ENCODE measurements at regions not wholly inside any gene's neighbourhood (a gene's known extent, or its start where the extent isn't known, plus 50 kb on each side); places are given as distances from the start of the nearest gene placed in this dataset.

DNA sequence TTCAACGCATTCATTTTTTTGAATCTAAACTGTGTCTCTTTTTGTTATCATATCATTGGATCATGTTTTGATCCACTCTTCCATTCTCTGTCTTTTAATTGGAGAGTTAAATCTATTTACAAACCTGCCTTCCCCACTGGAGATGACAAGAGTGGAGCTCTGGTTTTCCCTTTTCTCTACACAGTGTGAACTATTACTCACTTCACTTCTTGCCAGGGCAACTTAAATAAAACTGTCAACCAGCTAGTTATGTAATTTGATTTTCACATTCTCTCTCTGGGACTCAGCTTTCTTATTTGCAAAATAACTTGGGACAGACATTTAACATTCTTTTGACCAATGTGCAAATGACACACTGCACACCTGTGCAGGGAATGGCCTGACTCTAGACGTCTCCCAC is 230.8 kb upstream of the CST7 start:
- DNase-seq (ENCODE audit: low spot score), result no peak

DNA sequence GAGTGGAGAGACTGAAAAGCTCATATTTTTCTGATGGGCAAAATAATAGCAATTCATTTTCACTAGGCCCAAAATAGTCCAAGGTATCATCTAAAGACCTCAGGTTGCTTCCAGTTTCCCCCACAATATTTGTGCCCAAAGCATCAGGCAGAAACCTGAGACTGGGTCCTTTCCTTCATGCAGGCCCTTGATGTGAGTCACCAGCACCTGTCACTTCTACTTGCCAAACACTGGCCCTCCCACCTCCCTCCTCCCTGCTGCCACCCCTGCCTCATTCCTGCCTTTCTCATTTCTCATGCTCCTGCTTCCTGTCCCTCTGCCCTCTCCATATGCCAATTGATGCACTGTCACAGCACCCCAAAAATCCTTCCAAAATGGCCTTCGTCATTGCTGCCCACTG is 230.4 kb upstream of the CST7 start:
- DNase-seq (ENCODE audit: low spot score), result no peak

DNA sequence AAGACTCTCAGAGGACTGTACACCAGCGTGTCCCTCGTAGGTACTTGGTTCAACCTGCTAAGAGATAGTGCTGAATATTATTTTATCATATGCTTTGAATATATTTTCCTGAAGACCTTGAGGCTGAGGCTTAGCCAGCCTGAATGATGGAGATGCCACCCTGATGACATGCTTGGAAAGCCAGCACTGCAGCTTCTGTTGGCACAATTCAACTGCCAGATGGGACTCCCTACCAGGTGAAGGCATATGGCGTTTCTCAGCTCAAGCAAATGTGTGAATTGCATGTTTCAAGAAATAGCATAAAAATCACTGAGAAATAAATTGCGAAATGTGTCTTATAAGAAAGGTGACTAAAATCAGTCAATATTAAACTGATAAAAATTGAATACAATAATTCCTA is 228.1 kb upstream of the CST7 start:
- DNase-seq (ENCODE audit: low spot score), result no peak

DNA sequence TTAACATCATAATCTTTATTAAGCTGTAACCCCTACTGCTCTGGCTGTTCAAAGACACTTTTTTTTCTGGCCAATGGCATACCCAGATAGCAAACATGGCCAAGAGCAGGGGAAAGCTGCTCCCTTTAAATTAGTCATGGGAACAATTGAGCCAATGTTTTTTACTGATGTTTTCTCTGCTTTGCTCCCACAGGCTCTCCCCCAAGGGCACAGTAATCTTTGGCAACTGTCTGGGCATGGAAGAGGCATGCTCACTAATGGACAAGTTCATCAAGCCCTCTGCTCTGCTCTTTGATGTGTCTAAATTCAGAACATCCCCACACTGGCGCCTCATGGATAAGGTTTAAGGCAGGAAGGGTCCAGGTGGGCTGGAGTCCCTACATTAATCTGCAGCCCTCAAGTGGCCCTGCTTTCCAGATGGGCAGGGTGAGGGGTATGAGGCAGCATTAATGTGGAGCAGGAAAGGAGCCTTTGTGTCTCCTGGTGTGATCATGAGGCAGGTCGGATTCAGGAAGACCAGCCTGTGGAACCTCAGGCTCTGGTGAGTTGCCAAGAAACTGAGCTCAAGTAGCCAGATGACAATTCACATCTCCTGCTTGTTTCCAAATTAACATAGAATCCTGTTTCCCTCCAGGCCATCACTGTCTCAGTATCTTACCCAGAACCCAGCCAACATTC is 227.0 kb upstream of the CST7 start:
- no peak for DNase-seq (ENCODE audit: low spot score)

DNA sequence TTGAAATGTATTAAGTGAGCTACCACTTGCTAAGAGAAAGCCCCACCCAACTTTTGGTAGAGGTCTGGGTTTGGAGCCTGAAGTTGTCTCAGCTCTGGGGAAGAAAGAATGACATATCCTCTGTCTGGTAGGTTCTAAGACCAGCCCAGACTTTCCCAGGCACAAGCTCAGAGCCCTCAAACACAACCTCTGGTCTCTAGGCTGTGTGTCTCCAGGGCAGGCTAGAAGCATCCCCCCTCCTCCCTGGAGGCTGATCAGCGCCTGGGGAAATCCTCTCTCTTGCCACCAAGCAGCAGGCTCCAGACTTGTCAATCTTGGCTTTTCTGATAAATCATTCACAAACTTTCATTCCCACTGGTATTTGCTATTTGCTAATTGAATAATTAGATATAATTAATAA is 226.5 kb upstream of the CST7 start:
- DNase-seq (ENCODE audit: low spot score), result no peak

DNA sequence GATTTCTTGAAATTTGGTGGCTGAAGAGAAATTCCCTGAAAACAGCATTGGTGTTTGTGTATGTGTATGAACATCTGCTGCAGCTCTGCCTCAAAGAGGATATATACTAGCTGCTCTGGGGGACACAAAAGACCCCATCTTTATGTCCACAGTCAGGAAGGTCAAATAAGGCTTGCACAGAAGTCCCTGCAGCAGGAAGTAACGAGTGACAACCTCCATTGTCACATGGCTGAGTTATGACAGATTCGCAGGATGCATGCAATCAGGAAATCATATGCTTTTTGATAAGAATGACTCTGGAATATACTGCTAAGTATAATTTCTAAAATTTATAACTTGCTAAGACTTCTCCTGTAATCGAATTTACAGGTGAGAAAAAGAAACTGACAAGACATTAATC is 225.9 kb upstream of the CST7 start:
- no peak for DNase-seq (ENCODE audit: low spot score)

DNA sequence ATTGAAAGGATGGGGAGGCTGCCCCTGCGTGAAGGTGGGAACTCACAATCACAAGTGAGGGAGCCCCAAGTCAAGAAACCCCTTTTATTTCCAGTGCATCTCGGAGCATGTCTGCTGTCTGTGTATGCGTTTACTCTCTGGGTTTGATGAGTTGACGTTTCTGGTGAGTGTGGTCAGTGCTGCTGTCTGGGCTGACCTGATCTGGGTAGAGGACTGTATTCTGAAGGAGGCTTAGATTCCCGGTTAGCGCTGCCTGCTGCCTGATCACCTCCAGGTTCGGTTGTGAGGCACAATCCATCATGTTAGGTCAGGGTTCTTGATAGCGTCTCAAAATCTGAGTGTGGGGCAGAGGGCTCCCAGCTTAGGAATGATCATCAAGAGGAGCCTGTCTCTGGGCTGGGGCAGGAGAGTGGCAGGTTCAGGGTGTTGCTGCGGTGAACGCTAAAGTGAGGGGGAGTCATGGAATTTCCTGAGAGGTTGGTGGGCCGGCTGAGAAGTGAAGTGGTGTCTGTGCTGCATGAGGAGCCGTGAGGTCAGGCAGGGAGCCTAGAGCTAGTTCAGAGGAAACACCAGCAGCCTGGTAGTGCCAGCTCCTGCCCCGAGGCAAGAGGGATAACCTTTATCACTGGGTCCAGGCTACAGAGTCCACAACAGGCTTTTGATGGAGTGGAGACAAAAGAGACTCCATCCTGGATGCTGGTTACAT is 225.3 kb upstream of the CST7 start:
- no peak for DNase-seq (ENCODE audit: low spot score)

DNA sequence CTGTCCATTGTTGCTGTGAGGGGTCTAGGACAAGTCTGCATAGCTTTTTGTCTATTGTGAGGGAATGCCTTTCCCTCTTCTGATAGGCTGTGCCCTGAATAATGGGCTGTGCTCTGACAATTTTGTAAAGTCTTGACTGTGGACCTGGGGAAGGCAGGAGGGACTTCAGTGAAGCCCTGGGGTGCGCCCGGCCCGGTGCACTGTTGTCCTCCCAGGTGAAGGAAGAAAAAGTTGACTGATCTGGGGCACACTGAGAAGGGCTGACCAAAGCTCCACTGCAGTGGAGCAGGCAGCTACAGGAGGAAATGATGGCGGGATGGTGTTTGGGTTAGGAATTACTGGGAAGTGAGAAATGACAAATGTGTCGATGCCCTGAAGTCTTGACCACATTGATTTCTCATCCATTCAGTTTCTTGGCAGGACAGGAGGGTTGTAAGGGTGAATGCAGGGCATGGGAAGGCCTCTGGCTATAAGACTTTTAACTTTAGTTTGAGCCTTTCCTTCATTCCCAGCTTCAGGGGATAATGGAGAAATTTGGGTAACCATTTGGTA is 224.0 kb upstream of the CST7 start:
- no peak for DNase-seq (ENCODE audit: low spot score)

DNA sequence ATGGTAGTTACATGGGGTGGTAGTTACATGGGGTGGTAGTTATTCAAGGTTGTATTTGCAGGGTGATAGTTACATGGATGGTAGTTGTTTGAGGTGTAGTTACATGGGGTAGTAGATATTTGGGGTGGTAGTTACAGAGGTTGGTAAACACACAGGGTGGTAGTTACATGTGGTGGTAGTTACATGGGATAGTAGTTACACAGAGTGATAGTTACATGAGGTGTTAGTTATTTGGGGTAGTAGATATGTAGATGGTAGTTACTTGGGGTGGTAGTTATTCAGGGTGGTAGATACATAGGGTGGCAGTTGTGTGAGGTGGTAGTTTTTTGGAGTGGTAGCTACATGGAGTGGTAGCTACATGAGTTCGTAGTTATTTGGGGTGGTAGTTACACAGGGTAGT is 221.3 kb upstream of the CST7 start:
- DNase-seq (ENCODE audit: low spot score), result no peak

DNA sequence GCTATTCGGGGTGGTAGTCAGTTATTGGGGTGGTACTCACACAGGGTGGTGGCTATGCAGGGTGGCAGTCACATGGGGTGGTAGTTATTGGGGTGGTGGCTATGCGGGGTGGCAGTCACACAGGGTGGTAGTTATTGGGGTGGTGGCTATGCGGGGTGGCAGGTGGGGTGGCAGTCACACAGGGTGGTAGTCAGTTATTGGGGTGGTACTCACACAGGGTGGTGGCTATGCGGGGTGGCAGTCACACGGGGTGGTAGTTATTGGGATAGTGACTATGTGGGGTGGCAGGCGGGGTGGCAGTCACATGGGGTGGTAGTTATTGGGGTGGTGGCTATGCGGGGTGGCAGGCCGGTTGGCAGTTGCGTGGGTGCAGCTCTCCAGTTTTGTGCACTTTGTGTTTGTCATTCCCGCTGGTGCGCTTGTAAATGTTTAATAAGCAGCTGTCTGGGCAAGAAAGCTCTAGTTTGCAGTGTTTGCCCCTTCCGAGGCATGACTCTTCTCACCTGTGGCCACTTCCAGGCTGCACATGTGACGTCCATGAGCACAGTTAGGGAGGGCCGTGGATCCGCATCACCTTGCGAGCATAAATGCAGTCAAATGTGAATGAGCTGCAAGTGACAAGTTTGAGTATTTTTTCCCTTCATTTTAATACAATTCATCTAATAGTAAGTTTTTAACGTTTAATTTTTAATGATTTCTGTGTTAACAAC is 219.0 kb upstream of the CST7 start:
- no peak for DNase-seq (ENCODE audit: low spot score)

DNA sequence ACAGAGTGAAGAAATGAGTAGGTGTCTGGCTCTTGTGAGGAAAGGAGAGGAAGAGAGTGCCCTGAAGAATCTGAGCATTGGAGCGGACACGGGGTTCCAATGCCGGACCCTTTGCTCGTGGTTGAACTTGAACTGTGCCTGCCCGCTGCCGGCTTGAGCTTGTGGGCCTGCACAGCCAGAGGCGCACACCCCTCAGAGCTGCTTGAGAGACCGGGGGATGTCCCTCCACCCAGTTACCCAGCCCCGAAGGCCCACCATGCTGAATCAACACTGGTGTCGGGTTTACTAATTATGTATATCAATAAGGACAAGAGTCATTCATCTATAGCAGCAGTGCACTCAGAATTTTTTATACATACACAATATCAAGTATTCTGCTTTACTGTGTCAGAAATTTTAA is 218.3 kb upstream of the CST7 start:
- DNase-seq (ENCODE audit: low spot score), result no peak

DNA sequence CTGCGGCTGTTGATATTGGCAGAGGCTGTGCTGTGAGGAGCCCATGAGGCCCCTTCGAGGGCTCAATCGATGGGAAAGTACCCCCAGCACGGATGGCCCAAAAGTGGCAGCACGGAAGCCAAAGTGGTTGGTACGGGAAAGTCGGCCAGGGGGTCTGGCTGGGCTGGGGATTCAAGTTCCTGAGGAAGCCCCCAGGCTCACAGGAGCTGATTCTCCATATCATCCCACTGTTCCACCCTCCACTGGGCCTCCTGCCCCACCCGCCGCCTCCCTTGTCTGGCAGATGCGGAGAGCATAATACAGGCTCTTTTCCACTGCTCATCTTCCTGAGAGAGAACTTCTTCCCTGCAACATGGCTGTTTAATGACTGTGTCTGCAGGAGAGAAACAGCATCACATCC is 217.8 kb upstream of the CST7 start:
- no peak for DNase-seq (ENCODE audit: low spot score)

DNA sequence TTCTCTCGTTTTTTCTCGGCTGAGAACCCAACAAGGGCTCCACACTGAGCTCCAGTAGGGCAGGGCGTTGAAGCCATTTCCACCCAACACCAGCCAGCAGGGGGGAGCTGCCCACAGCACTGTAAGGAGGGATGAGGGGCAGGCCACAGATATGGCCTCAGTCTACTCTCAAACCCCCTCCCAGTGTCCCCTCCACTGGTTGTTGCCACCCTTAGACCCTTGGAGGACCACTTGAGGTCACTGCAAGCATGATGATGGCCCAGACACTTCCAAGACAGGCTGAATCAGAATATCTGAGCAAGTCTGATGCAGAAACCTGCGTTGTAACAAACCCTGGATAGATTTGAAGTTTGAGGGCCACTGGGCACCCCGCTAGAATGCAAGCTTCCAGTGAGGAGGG is 217.0 kb upstream of the CST7 start:
- DNase-seq (ENCODE audit: low spot score), result no peak

DNA sequence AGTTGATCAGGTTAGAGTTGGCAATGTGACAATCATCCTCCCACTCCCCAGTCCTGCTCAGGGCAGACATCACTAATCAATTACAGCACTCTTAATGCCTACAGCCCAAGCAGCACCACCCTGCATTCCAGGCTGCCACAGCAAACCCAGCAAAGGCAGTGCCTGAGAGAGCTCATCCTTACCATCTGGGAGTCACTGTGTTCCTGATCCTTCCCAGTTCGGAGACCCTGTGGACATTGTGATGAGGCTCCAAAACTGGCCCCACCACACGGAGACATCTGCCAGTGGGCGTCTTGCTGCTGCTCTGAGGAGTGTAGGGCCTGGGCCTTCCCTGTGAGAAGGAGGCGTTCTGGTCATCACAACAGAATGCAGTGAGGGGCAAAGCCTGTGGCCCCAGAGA is 216.5 kb upstream of the CST7 start:
- DNase-seq (ENCODE audit: low spot score), result no peak

DNA sequence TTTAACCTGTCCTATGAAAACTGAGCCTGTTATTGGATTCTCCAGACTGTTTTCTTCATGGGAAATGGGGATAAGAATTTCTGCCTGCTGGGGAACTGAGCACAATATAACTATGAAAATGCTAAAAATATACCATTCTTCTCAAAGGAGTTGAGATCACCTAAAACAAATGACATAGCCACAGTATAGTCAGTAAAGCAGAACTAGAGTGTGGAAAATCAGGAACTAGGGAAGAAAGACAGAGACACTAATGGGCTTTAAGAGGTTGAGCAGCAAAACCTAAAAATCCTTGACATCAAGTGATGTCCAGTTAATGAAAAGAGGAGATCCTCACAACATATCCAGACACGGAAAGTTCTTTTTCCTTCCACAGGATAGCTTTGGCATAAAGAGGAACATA is 215.7 kb upstream of the CST7 start:
- DNase-seq (ENCODE audit: low spot score), result no peak

DNA sequence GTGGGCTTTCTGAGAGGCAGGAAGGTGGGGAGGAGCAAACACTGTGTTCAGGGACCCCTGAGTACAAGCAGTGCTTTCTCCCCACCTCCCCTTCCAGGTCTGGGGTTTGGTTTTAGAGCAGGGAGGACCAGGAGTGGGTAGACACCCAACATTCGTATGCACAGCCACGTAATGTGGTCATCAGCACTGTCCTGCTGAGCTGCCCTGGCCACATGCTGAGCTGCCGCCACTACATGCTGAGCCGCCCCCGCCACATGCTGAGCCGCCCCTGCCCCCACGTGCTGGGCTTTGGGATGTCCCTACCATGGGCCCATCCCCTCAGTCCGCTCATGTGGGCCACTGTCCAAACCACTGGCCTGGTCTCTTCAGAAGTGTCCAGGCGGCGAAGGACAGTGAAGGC is 214.9 kb upstream of the CST7 start:
- no peak for DNase-seq (ENCODE audit: low spot score)

DNA sequence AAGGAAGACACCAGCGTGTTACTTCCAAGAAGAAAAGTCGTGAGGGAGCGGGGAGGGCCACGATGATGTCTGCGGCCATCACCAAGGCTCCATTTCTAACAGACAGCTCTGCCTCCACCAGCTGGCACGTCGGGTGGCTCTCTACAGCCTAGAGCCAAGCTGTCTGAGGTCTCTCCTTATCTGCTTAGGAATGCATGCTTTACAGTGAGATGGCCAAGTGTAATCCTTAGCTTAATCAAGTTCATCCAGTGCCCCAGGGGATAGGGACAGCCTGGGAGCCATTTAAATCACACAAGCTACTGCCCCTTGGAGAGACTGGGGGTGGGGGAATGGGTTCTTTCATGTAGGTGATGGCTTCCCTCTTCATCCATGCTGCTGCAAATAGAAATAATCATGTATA is 213.8 kb upstream of the CST7 start:
- DNase-seq (ENCODE audit: low spot score), result peak; percentile 24

DNA sequence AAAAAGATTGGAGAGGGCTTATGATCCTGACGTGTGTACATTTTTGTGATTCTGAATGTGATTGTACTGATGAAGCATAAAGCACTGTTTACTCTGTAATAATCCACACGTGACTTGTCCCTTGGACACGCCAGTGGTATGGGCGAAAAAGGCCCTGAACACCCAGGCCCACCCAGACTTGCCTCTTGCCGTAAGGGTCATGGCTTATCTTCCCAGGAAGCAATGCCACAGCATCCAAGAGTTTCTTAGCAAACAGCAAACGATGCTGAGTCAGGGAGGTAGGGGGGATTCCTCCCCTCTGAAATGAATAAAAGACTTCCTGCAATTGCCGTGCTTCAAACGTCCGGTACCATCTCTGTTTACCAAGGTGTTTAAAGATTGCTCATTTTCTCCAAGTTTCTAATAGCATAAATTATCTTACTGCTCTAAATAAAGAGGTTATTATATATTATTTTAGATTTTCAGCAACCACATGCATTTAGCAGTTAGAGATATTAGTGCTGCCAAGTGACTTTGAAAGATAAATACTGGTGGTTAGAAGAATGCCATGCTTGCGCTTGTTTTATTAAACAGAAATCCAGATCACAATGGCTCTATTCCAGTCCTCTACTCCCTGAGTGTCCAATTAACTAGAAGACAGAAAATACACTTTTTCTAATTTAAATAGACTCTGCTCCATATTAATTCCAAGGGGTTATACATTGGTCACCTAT is 212.8 kb upstream of the CST7 start:
- DNase-seq (ENCODE audit: low spot score), result no peak

DNA sequence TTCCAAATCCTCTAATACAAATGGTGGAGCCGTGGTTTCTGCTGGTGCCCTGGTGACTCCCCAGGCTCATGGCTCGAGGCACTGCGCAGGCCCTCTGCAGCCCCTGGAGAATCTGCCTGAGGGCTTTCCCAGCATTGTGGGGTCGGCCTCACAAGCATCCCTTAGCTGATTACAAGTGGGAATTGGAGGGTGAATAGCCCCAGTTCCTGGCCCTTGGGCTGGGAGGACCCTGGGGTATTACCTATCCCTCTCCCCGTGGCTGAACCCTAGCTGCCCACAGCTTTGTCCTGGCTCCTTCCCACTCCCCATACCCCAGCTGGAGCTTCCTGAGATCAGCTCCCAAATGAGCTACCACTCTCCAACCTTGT is 212.2 kb upstream of the CST7 start:
- DNase-seq (ENCODE audit: low spot score), result no peak

DNA sequence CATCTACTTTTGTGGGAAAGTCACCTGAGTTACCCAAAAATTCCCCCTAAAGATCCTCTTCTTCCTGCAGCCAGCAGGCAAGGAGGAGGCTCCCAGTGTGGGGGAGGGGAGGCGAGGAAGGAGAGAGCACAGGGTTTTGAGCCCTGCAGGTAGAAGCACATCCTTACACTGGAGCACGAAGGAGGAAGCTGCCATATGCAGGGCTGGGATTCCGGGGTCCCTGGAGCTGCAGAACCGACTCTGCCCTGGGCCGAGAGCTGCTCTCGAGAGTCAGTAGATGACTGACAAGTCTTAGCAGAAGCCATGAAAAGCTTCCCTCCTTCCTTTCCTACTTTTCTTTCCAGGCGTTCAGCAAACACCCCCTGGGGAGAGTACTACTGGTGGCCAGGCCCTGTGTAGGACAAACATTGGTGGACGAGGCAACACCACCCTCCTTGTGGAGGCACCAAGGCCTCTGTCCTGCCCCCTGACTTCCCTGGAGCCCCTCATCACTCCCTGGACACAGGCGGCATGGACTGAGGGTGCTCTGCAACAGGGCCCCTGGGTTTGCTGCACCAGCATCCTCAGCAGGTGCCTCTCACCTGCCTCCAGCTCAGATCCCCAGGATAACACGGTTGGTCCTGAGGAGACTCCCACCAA is 211.7 kb upstream of the CST7 start:
- no peak for DNase-seq (ENCODE audit: low spot score)

DNA sequence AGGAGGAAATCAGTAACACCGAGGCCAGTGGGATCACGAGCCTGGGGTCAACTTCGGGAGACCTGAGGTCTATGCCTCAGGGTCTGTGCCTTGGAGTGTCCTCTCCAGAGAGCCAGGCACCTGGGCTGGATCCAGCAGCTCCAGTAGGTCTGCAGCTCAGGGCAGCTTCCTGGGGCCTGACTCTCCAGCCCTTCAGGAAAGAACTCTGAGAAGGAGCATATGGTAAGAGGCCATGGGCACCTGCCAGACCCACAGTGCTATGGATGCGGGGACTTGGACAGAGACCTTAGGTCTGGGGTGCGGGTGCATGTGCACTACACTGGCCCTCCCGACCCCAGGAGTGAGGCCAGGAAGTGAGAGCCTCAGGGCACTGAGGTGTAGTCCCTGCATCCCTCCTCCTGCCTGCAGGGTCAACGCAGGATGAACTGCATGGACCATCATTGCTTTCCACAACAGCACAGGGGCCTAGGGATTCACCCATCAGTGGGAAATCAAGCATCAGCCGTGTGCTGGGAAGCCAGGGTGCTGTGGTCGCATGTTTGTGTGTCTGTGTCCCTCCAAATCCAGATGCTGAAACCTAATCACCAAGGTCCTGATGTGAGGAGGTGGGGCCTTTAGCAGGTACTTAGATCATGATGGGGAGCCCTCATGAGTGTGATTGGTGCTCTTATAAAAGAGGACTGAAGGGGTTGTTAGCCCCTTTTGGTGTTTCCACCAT is 210.9 kb upstream of the CST7 start:
- no peak for DNase-seq (ENCODE audit: low spot score)
